GM18502 (cell line): ENCODE measurements at regions not wholly inside any gene's neighbourhood (a gene's known extent, or its start where the extent isn't known, plus 50 kb on each side); places are given as distances from the start of the nearest gene placed in this dataset.
"Not testable (repeated sequence)": the region's sequence is repeated elsewhere in the genome, so short reads cannot be mapped to it uniquely, and the experiment has no call there.

Experiments
- ATAC-seq: cut with Tn5 transposase; IDR thresholded peaks from one replicate; pipeline ENCODE4 v1.9.1; 2021; ENCODE audit warnings: mild to moderate bottlenecking; ENCODE audit not compliant: unreplicated experiment, poor library complexity

- no peak for ATAC-seq
These were observed 121.2 kb upstream of the FOXP2 start for GRCh38 chr7:114293289-114294012.

GRCh38 chr7:114279901-114280300 is 134.7 kb upstream of the FOXP2 start:
- no peak for ATAC-seq

GRCh38 chr7:114273218-114273617 is 141.4 kb upstream of the FOXP2 start:
- no peak for ATAC-seq

- ATAC-seq, result no peak
These were observed 144.9 kb upstream of the FOXP2 start for GRCh38 chr7:114269714-114270113.

DNA sequence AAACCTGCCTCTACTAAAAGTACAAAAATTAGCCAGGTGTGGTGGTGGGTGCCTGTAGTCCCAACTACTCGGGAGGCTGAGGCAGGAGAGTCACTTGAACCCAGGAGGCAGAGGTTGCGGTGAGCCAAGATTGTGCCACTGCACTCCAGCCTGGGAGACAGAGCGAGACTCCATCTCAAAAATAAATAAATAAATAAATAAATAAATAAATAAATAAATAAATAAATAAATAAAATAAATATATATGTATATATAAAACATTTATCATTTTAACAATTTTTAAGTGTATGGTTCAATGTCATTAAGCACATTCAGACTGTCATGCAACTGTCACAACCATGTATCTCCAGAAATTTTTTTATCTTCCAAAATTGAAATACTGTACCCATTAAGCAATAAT is 147.1 kb upstream of the FOXP2 start:
- not testable (repeated sequence) for ATAC-seq

GRCh38 chr7:114264023-114264422 is 150.6 kb upstream of the FOXP2 start:
- ATAC-seq, result no peak

- ATAC-seq, result no peak
These were observed 151.4 kb upstream of the FOXP2 start for GRCh38 chr7:114263219-114263618.

DNA sequence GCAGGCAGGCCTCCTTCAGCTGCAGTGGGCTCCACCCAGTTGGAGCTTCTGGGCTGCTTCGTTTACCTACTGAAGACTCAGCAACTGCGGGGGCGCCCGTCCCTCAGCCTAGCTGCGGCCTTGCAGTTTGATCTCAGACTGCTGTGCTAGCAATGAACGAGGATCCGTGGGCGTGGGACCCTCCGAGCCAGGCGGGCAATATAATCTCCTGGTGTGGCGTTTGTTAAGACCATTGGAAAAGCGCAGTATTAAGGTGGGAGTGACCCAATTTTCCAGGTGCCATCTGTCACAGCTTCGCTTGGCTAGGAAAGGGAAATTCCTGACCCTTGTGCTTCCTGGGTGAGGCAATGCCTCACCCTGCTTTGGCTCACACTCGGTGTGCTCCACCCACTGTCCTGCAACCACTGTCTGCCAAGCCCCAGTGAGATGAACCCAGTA is 159.2 kb upstream of the FOXP2 start:
- no peak for ATAC-seq

GRCh38 chr7:114243646-114244045 is 171.0 kb upstream of the FOXP2 start:
- ATAC-seq, result no peak

GRCh38 chr7:114242992-114243507 is 171.6 kb upstream of the FOXP2 start:
- ATAC-seq, result no peak

- no peak for ATAC-seq
These were observed 185.4 kb upstream of the FOXP2 start for GRCh38 chr7:114229246-114229645.

- ATAC-seq, result no peak
These were observed 188.8 kb upstream of the FOXP2 start for GRCh38 chr7:114225784-114226183.

GRCh38 chr7:114218283-114218682 is 196.3 kb upstream of the FOXP2 start:
- ATAC-seq, result no peak

DNA sequence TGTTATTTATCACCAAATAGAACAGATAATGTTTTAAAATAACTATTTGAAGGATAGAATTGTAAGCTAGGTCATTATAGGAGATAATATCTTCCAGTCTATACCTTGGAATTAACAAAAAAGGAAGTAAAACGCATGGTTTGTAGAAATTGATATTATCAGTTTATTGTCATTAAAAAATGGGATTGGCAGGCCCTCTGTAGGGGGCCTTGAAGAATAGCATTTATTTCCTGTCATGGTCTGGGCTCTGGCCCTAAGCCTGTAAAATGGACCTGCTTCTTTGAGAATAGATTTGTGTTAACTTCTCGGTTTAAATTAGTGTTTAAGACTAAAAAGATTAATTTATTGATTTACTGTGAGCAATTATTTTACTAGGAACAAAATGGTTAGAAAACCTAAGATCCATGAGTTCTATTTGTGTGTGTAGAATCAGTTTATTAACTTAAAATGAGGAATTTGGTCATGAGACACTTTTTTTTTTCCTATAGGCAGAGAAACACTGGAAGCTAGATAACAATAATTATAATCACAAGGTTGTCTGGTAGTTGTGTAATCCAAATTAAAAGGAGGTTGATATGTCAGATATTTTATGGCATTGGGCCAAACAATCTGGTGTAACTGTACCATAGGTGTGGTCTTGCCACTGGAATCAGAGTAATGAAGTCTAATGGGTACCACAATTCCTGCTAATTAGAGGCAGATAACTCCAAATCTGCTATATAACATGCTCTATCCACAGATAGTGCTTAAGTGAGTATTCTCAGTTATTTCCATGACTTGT is 197.4 kb upstream of the FOXP2 start:
- ATAC-seq, result peak; percentile 48

DNA sequence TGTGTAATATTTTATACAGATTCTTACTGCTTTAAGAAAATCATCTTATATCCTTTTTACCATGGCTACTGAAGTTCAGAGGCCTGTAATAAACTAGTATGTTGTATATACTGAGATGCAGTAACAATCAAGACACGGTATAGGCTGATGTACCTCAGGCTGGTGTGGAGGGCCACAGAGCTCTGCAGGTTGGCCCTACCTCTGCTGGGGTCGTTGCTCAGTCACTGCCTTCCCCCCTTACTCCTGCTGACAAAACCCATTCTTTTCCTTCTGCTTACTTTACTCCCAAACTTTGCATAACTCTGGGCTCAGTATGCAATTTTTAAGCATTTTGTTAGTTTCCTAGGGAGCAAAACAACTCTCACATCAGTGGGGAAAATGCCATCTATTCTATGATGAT is 200.1 kb upstream of the FOXP2 start:
- ATAC-seq, result no peak

DNA sequence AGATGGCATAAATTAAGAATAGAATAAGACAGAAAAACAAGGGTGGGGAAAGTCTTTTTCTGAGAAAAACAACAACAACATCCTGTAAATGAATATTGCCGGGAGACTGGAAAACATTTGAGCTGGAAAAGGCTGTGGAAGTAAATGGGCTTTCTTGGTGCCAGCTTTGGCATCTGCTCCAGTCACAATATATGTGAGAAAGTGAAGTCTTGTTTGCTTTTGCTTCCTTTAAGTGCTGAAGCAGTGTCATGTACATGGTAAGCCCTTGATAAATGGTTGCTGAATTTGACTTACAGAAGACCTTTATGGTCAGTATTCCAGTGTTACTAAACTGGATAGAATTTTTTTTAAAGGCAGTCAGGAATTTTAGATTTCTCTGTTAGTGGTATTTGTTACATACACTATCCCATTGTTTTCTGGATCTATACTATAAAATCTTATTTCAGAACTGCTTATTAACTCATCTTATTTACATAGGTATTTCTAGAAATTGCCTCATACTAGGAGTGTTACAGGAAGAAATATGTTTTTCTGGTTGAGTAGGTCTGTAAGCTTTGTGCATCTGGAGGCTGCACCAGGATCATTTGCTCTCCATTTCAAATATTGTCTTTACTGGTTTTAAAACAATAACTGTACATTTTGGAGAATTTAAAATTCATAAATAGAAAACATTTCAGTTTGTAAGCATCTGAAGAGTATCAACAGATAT is 201.7 kb upstream of the FOXP2 start:
- ATAC-seq, result no peak

DNA sequence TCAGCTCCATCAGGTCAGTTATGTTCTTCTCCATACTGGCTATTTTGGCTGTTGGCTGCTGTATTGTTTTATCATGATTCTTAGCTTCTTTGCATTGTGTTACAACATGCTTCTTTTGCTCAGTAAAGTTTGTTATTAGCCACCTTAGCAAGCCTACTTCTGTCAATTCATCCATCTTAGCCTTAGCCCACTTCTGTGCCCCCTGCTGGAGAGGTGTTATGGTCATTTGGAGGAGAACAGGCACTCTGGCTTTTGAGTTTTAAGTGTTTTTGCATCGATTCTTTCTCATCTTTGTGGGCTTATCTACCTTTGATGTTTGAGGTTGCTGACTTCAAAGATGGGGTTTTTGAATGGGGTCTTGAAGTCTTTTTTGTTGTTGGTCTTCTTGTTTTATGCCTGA is 204.6 kb upstream of the FOXP2 start:
- ATAC-seq, result no peak

GRCh38 chr7:114206688-114207087 is 207.9 kb upstream of the FOXP2 start:
- ATAC-seq, result no peak

- ATAC-seq, result no peak
These were observed 218.1 kb upstream of the FOXP2 start for GRCh38 chr7:114196517-114196916.

DNA sequence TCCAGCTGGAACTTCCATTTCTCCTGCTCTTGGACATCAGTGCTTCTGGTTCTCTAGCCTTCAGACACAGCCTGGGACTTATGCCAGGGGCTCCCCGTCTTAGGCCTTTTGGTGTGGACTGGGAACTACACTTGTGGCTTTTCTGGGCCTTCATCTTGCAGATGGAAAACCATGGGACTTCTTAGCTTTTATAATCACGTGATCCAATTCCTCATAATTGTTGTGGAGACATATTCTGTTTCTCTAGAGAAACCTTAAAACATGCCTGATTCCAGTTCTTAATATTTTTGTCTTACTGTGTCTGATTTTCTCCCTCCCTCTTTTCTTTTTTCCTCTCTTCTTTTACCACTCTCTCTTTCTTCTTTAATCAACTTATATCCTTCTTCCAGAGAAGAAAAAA is 224.2 kb upstream of the FOXP2 start:
- no peak for ATAC-seq
